H9 (cell line): ENCODE measurements at regions not wholly inside any gene's neighbourhood (a gene's known extent, or its start where the extent isn't known, plus 50 kb on each side); places are given as distances from the start of the nearest gene placed in this dataset.

Source experiments
- DNase-seq: peaks from one replicate; pipeline ENCODE4 v3.0.0-alpha.2; 2017
- H2AFZ ChIP-seq: one replicate; pipeline ENCODE4 v1.6.1; 2013; ENCODE audit warnings: mild to moderate bottlenecking, low read length, control low read depth, moderate library complexity
- H2AK5ac ChIP-seq: 2 replicates; pipeline ENCODE4 v1.6.1; 2013; ENCODE audit warnings: low read length, control low read depth, mixed read lengths; ENCODE audit not compliant: insufficient read length
- H2BK120ac ChIP-seq: one replicate; pipeline ENCODE4 v1.6.1; 2013; ENCODE audit warnings: low read depth, mild to moderate bottlenecking, low read length, control low read depth, inconsistent platforms; ENCODE audit not compliant: poor library complexity, severe bottlenecking
- H2BK12ac ChIP-seq: 2 replicates; pipeline ENCODE4 v1.6.1; 2013; ENCODE audit warnings: low read length, control low read depth, mixed read lengths, low read depth; ENCODE audit not compliant: insufficient read length
- H2BK15ac ChIP-seq: 2 replicates; pipeline ENCODE4 v1.6.1; 2013; ENCODE audit warnings: low read depth, low read length, control low read depth
- H2BK20ac ChIP-seq: one replicate; pipeline ENCODE4 v1.6.1; 2013; ENCODE audit warnings: low read depth, mild to moderate bottlenecking, low read length, control low read depth, inconsistent platforms; ENCODE audit not compliant: poor library complexity, severe bottlenecking
- H2BK5ac ChIP-seq: 2 replicates; pipeline ENCODE4 v1.6.1; 2013; ENCODE audit warnings: low read length, control low read depth, mixed read lengths; ENCODE audit not compliant: insufficient read length
- H3K14ac ChIP-seq: 2 replicates; pipeline ENCODE4 v1.6.1; 2013; ENCODE audit warnings: low read length, control low read depth; ENCODE audit not compliant: insufficient read depth
- H3K18ac ChIP-seq: 2 replicates; pipeline ENCODE4 v1.6.1; 2013; ENCODE audit warnings: low read depth, mild to moderate bottlenecking, mixed read lengths, low read length, control low read depth; ENCODE audit not compliant: insufficient read length
- H3K23ac ChIP-seq: 2 replicates; pipeline ENCODE4 v1.6.1; 2013; ENCODE audit warnings: low read length, control low read depth, mixed read lengths, low read depth; ENCODE audit not compliant: insufficient read length
- H3K23me2 ChIP-seq: 2 replicates; pipeline ENCODE4 v1.6.1; 2013; ENCODE audit warnings: low read depth, mild to moderate bottlenecking, mixed read lengths, low read length, control low read depth; ENCODE audit not compliant: insufficient read length, poor library complexity, severe bottlenecking
- H3K27ac ChIP-seq: 2 replicates; pipeline ENCODE4 v1.5.1; 2013; ENCODE audit warnings: low read length, control low read depth, mixed read lengths, low read depth; ENCODE audit not compliant: insufficient read length
- H3K27me3 ChIP-seq: 2 replicates; pipeline ENCODE4 v1.6.1; 2013; ENCODE audit warnings: low read length, control low read depth, inconsistent platforms; ENCODE audit not compliant: insufficient read depth
- H3K4ac ChIP-seq: 2 replicates; pipeline ENCODE4 v1.6.1; 2013; ENCODE audit warnings: low read depth, mild to moderate bottlenecking, control low read depth, inconsistent platforms, low read length, moderate library complexity
- H3K4me1 ChIP-seq: 2 replicates; pipeline ENCODE4 v1.6.1; 2013; ENCODE audit warnings: low read length, control low read depth, inconsistent platforms; ENCODE audit not compliant: insufficient read depth
- H3K4me2 ChIP-seq: 2 replicates; pipeline ENCODE4 v1.6.1; 2013; ENCODE audit warnings: low read length, control low read depth, mixed read lengths; ENCODE audit not compliant: insufficient read length, insufficient read depth
- H3K56ac ChIP-seq: 2 replicates; pipeline ENCODE4 v1.6.1; 2013; ENCODE audit warnings: low read depth, mild to moderate bottlenecking, mixed read lengths, low read length, control low read depth; ENCODE audit not compliant: insufficient read length
- H3K79me1 ChIP-seq: 2 replicates; pipeline ENCODE4 v1.6.1; 2013; ENCODE audit warnings: low read depth, mild to moderate bottlenecking, moderate library complexity, low read length, control low read depth, inconsistent platforms; ENCODE audit not compliant: insufficient read depth, poor library complexity, severe bottlenecking
- H3K79me2 ChIP-seq: 2 replicates; pipeline ENCODE4 v1.6.1; 2013; ENCODE audit warnings: low read length, control low read depth, inconsistent platforms; ENCODE audit not compliant: insufficient read depth
- H3K9ac ChIP-seq: 2 replicates; pipeline ENCODE4 v1.6.1; 2013; ENCODE audit warnings: low read length, control low read depth, mixed read lengths; ENCODE audit not compliant: insufficient read length; ENCODE audit errors: extremely low read depth
- H3K9me3 ChIP-seq: one replicate; pipeline ENCODE4 v1.6.1; 2013; ENCODE audit warnings: low read depth, low read length, inconsistent platforms; ENCODE audit not compliant: control insufficient read depth
- H3T11ph ChIP-seq: one replicate; pipeline ENCODE4 v1.6.1; 2013; ENCODE audit warnings: mild to moderate bottlenecking, low read length, control low read depth, inconsistent platforms
- H4K20me1 ChIP-seq: one replicate; pipeline ENCODE4 v1.6.1; 2013; ENCODE audit not compliant: control insufficient read depth, insufficient read length, insufficient read depth
- H4K5ac ChIP-seq: 2 replicates; pipeline ENCODE4 v1.6.1; 2013; ENCODE audit warnings: low read depth, mild to moderate bottlenecking, mixed read lengths, low read length, control low read depth; ENCODE audit not compliant: insufficient read length
- H4K8ac ChIP-seq: replicated peaks from 2 replicates; pipeline ENCODE4 v1.6.1; 2013; ENCODE audit warnings: low read length, control low read depth, mixed read lengths, low read depth; ENCODE audit not compliant: insufficient read length
- H4K91ac ChIP-seq: 2 replicates; pipeline ENCODE4 v1.6.1; 2013; ENCODE audit warnings: low read depth, mild to moderate bottlenecking, moderate library complexity, mixed read lengths, low read length, control low read depth; ENCODE audit not compliant: insufficient read length
- H3K27ac Mint-ChIP-seq, 3 experiments: 2 replicates in 2 of 3; 3 replicates in 1 of 3; pipeline ENCODE4 v1.8.0; 2020 to 2021; ENCODE audit warnings: mixed read lengths in 3 of 3, mild to moderate bottlenecking in 1 of 3, moderate library complexity in 1 of 3
- H3K27me3 Mint-ChIP-seq: 2 replicates; pipeline ENCODE4 v1.8.0; 2021; ENCODE audit warnings: low read depth, mild to moderate bottlenecking, moderate library complexity, mixed read lengths
- H3K36me3 Mint-ChIP-seq, 3 experiments: 2 replicates in 2 of 3; 3 replicates in 1 of 3; pipeline ENCODE4 v1.8.0; 2020 to 2021; ENCODE audit warnings: low read depth in 3 of 3, mixed read lengths in 3 of 3; ENCODE audit not compliant: insufficient read depth in 1 of 3
- H3K4me1 Mint-ChIP-seq, 2 experiments: 2 replicates each; pipeline ENCODE4 v1.8.0; 2020; ENCODE audit warnings: mixed read lengths in 2 of 2
- H3K4me3 Mint-ChIP-seq, 2 experiments: 2 replicates in 1 of 2; 3 replicates in 1 of 2; pipeline ENCODE4 v1.8.0; 2020 to 2021; ENCODE audit warnings: mild to moderate bottlenecking in 2 of 2, mixed read lengths in 2 of 2, moderate library complexity in 1 of 2
- H3K9me3 Mint-ChIP-seq, 2 experiments: 2 replicates in 1 of 2; 3 replicates in 1 of 2; pipeline ENCODE4 v1.8.0; 2020; ENCODE audit warnings: mild to moderate bottlenecking in 2 of 2, mixed read lengths in 2 of 2, moderate library complexity in 1 of 2
- CTCF ChIP-seq: fragments of 200-600 bp; sonication (generic); conservative IDR thresholded peaks from 3 replicates; pipeline ENCODE4 v1.8.0; 2021; ENCODE audit warnings: antibody characterized with exemption, mild to moderate bottlenecking
- WGBS: extraction: QIAGEN DNeasy Blood & Tissue Kit; methylation state at CpG from one replicate; pipeline ENCODE4 v1.1.7; 2013; ENCODE audit warnings: missing lambda C conversion rate, low lambda C conversion rate, mixed read lengths; ENCODE audit not compliant: insufficient read length; ENCODE audit errors: extremely low coverage; 5-methylcytosine and 5-hydroxymethylcytosine counted together

DNA sequence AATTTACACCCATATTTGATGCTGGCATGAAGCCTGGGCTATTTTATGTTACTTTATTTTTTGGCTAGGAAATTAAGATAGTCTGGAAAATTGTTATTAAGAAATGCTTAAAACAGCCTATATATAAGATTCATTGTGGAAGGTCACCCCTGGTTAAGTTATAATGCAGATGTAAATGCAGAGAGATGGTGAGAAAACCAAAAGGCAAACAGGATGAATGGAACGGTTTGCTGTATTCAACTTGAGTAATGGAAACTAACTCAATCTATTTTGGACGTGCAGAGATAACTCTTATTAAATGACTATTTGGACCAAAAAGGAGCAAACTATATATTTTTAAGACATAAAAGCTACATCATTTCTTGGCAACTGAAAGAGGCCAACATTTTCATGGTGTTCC, 446.3 kb upstream of the FRG1 start:
- DNase-seq, result no peak
- Histone ChIP-seq H3K27ac (no peak overlapping the region), H3K4me2 (no peak overlapping the region), H4K20me1 (no peaks in the 10 kb centered on the region), H2AFZ (no peak overlapping the region), H2BK15ac (no peak overlapping the region), H4K91ac (no peak overlapping the region), H4K5ac (no peak overlapping the region), H3K9ac (no peak overlapping the region), H3K27me3 (no peaks in the 10 kb centered on the region; the same call in 1 of the 2 replicates), H2BK5ac (no peak overlapping the region), H2BK12ac (no peak overlapping the region), H3K4me1 (no peaks in the 10 kb centered on the region), H3K79me2 (no peaks in the 10 kb centered on the region), H3K18ac (no peak overlapping the region), H3K23ac (no peak overlapping the region), H3K4ac (no peak overlapping the region), H3K79me1 (no peaks in the 10 kb centered on the region), H2AK5ac (no peak overlapping the region), H3K56ac (no peak overlapping the region), H2BK20ac (no peak overlapping the region), H3K23me2 (no peaks in the 10 kb centered on the region), H4K8ac (no peak overlapping the region), H3K9me3 (peaks cover 25% of the 10 kb centered on the region), H2BK120ac (no peak overlapping the region), H3K14ac (no peak overlapping the region), H3T11ph (no peak overlapping the region)
- H3K4me1 Mint-ChIP-seq, result no peaks in the 10 kb centered on the region
- H3K36me3 Mint-ChIP-seq, result peaks cover 4 to 17% (median 7%) of the 10 kb centered on the region in 3 experiments; a peak in 4 of 7 replicates
- no peaks in the 10 kb centered on the region; the same call in 1 of the 2 replicates for H3K27me3 Mint-ChIP-seq
- peaks cover 57 to 84% of the 10 kb centered on the region in 2 experiments for H3K9me3 Mint-ChIP-seq
- TF ChIP-seq CTCF, result no peak
- no peak overlapping the region for H3K4me3 Mint-ChIP-seq
- no CpG with 5 or more reads among the region's 2 CpGs for WGBS
- H3K27ac Mint-ChIP-seq, result no peak overlapping the region
